GM12892 (cell line): ENCODE measurements at regions not wholly inside any gene's neighbourhood (a gene's known extent, or its start where the extent isn't known, plus 50 kb on each side); places are given as distances from the start of the nearest gene placed in this dataset.

Experiments
- DNase-seq: peaks from one replicate; pipeline ENCODE4 v3.0.0; 2011; ENCODE audit not compliant: insufficient read length
- FAIRE-seq: peaks from 2 replicates; lab custom pipeline; 2011; peaks lifted over from hg19 to GRCh38; lab: Jason Lieb, UNC
- POLR2A ChIP-seq: IDR thresholded peaks from 2 replicates; pipeline ENCODE4 v1.6.1; 2011; ENCODE audit warnings: low read depth, low read length, control low read depth
- POLR2AphosphoS5 ChIP-seq: IDR thresholded peaks from 2 replicates; pipeline ENCODE4 v1.6.1; 2011; ENCODE audit warnings: low read depth, low read length, control low read depth
- TAF1 ChIP-seq: IDR thresholded peaks from 2 replicates; pipeline ENCODE4 v1.6.1; 2011; ENCODE audit warnings: low read depth, mild to moderate bottlenecking, control low read depth, low read length, borderline replicate concordance

DNA sequence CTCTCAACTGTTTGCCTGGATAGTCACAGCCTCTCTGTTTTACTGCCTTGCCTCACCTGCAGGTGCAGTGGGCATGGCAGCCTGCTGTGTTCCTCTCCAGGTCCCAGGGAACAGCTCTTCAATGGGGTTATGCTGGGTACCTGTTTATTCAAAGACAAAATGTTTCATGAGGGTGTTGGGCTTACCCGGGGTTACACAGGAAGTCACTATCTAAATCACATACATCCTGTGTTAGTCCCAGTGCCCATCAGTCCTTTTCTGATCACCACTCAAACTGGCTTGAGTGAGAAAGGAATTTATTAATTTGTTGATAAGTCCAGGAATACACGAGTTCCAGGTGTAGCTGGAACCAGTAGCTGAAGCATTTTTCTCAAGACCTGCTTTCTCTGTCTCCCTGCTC is 1503.6 kb upstream of the TMEM132C start:
- no peak for TF ChIP-seq POLR2AphosphoS5
- no peak for TF ChIP-seq TAF1
- no peak for TF ChIP-seq POLR2A
- FAIRE-seq (no peak), DNase-seq (no peak)

GRCh38 chr12:126767334-126767733 is 1499.6 kb upstream of the TMEM132C start:
- DNase-seq (no peak), FAIRE-seq (no peak)
- no peak for TF ChIP-seq POLR2AphosphoS5
- TF ChIP-seq TAF1 = no peak
- no peak for TF ChIP-seq POLR2A

DNA sequence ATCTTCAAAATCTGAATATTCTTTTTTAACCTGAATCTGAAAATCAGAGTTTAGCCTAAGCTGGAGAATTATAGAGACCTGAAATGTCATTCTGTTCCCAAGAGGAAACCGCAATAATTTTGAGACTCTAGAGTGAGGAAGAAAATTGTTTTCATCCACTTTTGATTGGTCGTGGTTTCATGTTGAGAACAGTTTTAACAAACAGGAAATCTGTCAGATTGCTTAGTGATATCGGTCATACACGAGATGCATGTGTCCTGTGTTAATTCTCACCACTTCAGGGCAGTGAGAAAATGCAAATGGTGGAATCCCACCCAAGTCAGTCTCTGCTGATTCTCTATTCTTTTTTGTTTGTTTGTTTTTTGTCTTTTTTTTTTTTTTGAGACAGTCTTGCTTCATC is 1498.5 kb upstream of the TMEM132C start:
- FAIRE-seq (no peak), DNase-seq (no peak)
- TF ChIP-seq TAF1 = no peak
- no peak for TF ChIP-seq POLR2AphosphoS5
- TF ChIP-seq POLR2A = no peak

- TF ChIP-seq TAF1 (no peak), POLR2AphosphoS5 (no peak), POLR2A (no peak)
- FAIRE-seq = no peak
- no peak for DNase-seq
Measured at GRCh38 chr12:126770188-126770587, 1496.8 kb upstream of the TMEM132C start.

GRCh38 chr12:126772171-126772864 is 1494.7 kb upstream of the TMEM132C start:
- DNase-seq (no peak), FAIRE-seq (peak; percentile 66)
- TF ChIP-seq TAF1 (no peak), POLR2A (no peak), POLR2AphosphoS5 (no peak)

DNA sequence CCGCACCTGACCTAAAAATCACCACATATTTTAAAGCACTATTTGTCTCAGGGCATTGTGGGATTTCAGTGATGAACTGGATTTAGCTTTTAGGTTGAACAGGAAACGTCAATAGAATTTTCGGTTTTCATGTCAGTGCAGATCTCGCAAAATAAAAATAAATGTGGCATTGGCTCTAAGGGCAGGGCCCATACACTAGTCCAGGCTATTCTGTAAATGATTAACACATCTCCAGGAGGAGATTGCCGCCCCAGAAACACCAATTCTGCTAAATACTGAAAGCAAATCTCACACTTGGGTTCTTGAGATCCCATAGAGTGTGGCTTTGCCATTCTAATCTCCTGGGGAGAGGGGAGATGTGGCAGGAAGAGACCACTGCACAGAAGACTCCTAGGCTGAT is 1494.0 kb upstream of the TMEM132C start:
- TF ChIP-seq POLR2A = no peak
- TF ChIP-seq TAF1 = no peak
- TF ChIP-seq POLR2AphosphoS5 = no peak
- no peak for DNase-seq
- no peak for FAIRE-seq

DNA sequence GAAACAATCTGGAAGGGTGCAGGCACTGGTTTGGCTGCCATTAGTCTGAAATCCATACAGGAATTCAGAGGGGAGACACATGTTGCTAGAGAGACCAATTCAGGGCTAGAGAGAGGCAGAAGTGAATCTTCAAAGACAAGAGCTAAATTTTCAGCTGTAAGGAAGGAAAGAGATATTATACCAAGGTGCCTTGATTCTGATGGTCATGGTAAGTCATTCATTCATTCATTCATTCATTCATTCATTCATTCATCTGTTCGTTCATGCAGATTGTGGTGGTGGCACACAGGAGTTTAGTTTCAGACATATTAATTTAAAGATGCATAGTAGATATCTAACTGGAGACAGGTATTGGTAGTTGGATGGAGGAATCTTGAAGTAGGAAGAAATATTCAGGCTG is 1493.5 kb upstream of the TMEM132C start:
- no peak for DNase-seq
- TF ChIP-seq POLR2A (no peak), POLR2AphosphoS5 (no peak), TAF1 (no peak)
- no peak for FAIRE-seq

GRCh38 chr12:126776026-126776655 is 1490.8 kb upstream of the TMEM132C start:
- no peak for FAIRE-seq
- no peak for DNase-seq
- TF ChIP-seq POLR2A (no peak), POLR2AphosphoS5 (no peak), TAF1 (no peak)

DNA sequence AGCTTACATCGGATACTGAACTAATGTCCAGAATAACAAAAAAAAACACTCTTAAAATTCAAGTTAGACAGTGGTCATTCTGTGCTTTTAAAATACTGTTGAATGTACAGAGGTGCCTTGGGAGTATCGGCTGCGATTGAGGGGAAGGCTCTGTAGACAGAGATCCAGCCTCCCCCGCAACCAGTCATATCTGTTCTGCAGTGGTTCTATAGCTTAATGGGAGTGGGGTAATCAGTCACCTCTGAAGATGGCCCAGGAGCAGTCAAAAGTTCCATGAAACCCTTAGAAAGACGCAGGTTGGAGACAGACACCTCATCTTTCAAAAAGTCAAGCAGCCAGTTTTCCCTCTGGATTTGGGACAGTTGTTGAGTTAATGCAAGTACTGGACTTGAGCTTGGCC is 1486.6 kb upstream of the TMEM132C start:
- TF ChIP-seq POLR2A = no peak
- TF ChIP-seq TAF1 = no peak
- no peak for TF ChIP-seq POLR2AphosphoS5
- DNase-seq (no peak), FAIRE-seq (no peak)

DNA sequence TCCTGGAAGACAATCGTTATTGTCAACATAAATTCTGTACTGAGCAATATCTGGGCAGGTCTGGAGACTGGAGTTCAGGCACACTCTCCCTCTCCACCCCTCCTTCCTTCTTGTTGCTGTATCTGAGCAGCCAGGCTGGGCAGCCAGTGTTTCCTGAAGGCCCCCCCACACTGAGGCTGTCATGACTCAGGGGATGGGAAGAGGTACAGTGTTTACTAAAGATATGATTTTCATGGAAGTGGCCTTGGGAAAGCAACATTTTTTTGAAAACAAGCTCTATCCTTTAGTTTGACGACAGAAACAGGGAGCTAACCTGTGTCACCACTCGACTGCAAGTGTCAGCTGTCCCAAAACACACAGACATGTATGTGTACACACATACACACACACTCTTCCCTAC is 1485.4 kb upstream of the TMEM132C start:
- DNase-seq (no peak), FAIRE-seq (no peak)
- TF ChIP-seq TAF1 (no peak), POLR2AphosphoS5 (no peak), POLR2A (no peak)

DNA sequence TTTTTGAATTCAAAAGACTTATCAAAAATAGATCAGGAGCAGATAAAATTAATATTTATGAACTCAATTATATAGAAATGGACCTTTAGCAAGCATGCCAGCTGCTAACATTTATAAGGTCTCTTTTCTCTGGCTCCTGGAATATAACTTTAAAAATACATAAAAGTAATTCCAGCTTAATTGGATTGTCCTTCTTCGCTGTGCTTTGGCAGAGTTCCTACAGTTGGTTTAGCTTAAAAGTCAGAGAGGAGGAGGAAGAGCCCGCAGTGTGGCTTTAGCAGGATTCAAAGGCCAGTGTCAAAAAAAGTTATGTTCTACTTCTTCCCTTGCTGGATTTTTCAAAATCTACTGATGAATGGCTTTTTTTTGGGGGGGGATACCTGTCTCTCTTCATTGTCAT is 1484.9 kb upstream of the TMEM132C start:
- FAIRE-seq (no peak), DNase-seq (no peak)
- TF ChIP-seq POLR2AphosphoS5 = no peak
- no peak for TF ChIP-seq POLR2A
- no peak for TF ChIP-seq TAF1

- no peak for TF ChIP-seq TAF1
- no peak for TF ChIP-seq POLR2A
- no peak for TF ChIP-seq POLR2AphosphoS5
- DNase-seq (no peak), FAIRE-seq (no peak)
Measured at GRCh38 chr12:126784328-126784921, 1482.5 kb upstream of the TMEM132C start.

- no peak for TF ChIP-seq POLR2AphosphoS5
- TF ChIP-seq TAF1 = no peak
- no peak for TF ChIP-seq POLR2A
- no peak for DNase-seq
- no peak for FAIRE-seq
Measured at GRCh38 chr12:126789963-126790362, 1477.0 kb upstream of the TMEM132C start.
